ENCODE measurements at regions not wholly inside any gene's neighbourhood (a gene's known extent, or its start where the extent isn't known, plus 50 kb on each side); places are given as distances from the start of the nearest gene placed in this dataset.

GRCh38 chr12:63090716-63091115 lies 60.3 kb downstream of the AVPR1A start:
- no peak for TF ChIP-seq CTCF (conservative IDR thresholded peaks at IDR 0.05; ENCODE audit: low read depth, low read length)
- DNase-seq (ENCODE audit: low read depth): no peak
- H3K4me3 ChIP-seq (ENCODE audit: low read length): no peak overlapping the region

- DNase-seq (ENCODE audit: low read depth): no peak
- TF ChIP-seq CTCF (conservative IDR thresholded peaks at IDR 0.05; ENCODE audit: low read depth, low read length): no peak
- no peak overlapping the region for H3K4me3 ChIP-seq (ENCODE audit: low read length)
Measured at GRCh38 chr12:63086149-63086915, 64.7 kb downstream of the AVPR1A start.

GRCh38 chr12:63085120-63085519 lies 65.9 kb downstream of the AVPR1A start:
- H3K4me3 ChIP-seq (ENCODE audit: low read length): no peak overlapping the region
- no peak for TF ChIP-seq CTCF (conservative IDR thresholded peaks at IDR 0.05; ENCODE audit: low read depth, low read length)
- DNase-seq (ENCODE audit: low read depth): no peak

- DNase-seq (ENCODE audit: low read depth): no peak
- no peak overlapping the region for H3K4me3 ChIP-seq (ENCODE audit: low read length)
- TF ChIP-seq CTCF (conservative IDR thresholded peaks at IDR 0.05; ENCODE audit: low read depth, low read length): no peak
Measured at GRCh38 chr12:63084501-63084900, 66.5 kb downstream of the AVPR1A start.

GRCh38 chr12:63083046-63083445 lies 68.0 kb downstream of the AVPR1A start:
- no peak for TF ChIP-seq CTCF (conservative IDR thresholded peaks at IDR 0.05; ENCODE audit: low read depth, low read length)
- no peak overlapping the region for H3K4me3 ChIP-seq (ENCODE audit: low read length)
- no peak for DNase-seq (ENCODE audit: low read depth)

- no peak for TF ChIP-seq CTCF (conservative IDR thresholded peaks at IDR 0.05; ENCODE audit: low read depth, low read length)
- no peak for DNase-seq (ENCODE audit: low read depth)
- no peak overlapping the region for H3K4me3 ChIP-seq (ENCODE audit: low read length)
Measured at GRCh38 chr12:63079791-63080502, 71.1 kb downstream of the AVPR1A start.

- no peak for TF ChIP-seq CTCF (conservative IDR thresholded peaks at IDR 0.05; ENCODE audit: low read depth, low read length)
- DNase-seq (ENCODE audit: low read depth): no peak
- no peak overlapping the region for H3K4me3 ChIP-seq (ENCODE audit: low read length)
Measured at GRCh38 chr12:63078906-63079305, 72.1 kb downstream of the AVPR1A start.

Data from retinal pigment epithelial cell (primary cell).